Tibial nerve (tissue), 4 donors: ENCODE measurements at regions not wholly inside any gene's neighbourhood (a gene's known extent, or its start where the extent isn't known, plus 50 kb on each side); places are given as distances from the start of the nearest gene placed in this dataset.

Source experiments
- DNase-seq, 2 donors: peaks; one replicate each; pipeline ENCODE4 v3.0.0-alpha.2; 2019; ENCODE audit warnings: low spot score in 2 of 2
- H3K27ac ChIP-seq, 4 donors: fragments of 200-600 bp; sonication (generic) in 3 of 4; one replicate each; pipeline ENCODE4 v1.5.1; 2017 to 2019; ENCODE audit warnings: mild to moderate bottlenecking in 1 of 4
- H3K27me3 ChIP-seq, 2 donors: fragments of 200-600 bp; sonication (generic) in 1 of 2; one replicate each; pipeline versions ENCODE4 v1.5.1 to v1.6.0; 2017 to 2019
- H3K36me3 ChIP-seq, 3 donors: fragments of 200-600 bp; sonication (generic); one replicate each; pipeline ENCODE4 v1.5.1; 2018 to 2019
- H3K4me1 ChIP-seq, 4 donors: fragments of 200-600 bp; sonication (generic) in 3 of 4; one replicate each; pipeline ENCODE4 v1.5.1; 2017 to 2019
- H3K4me3 ChIP-seq, 4 donors: fragments of 200-600 bp; sonication (generic) in 3 of 4; one replicate each; pipeline ENCODE4 v1.5.1; 2017 to 2019; ENCODE audit warnings: mild to moderate bottlenecking in 1 of 4, moderate library complexity in 1 of 4
- H3K9me3 ChIP-seq, 4 donors: fragments of 200-600 bp; sonication (generic) in 3 of 4; one replicate each; pipeline ENCODE4 v1.5.1; 2017 to 2019
- EP300 ChIP-seq, 2 donors: sonication (generic); formaldehyde crosslinking; IDR thresholded peaks; one replicate each; pipeline ENCODE4 v1.6.1; 2017; ENCODE audit warnings: antibody characterized with exemption in 2 of 2, mild to moderate bottlenecking in 1 of 2
- POLR2A ChIP-seq, 2 donors: fragments of 450-650 bp; IDR thresholded peaks; one replicate each; pipeline ENCODE4 v1.6.1; 2017; ENCODE audit warnings: antibody characterized with exemption in 2 of 2, mild to moderate bottlenecking in 2 of 2, moderate library complexity in 2 of 2
- WGBS, 2 donors: methylation state at CpG; one replicate each; pipeline ENCODE4 v1.1.5; 2018; 5-methylcytosine and 5-hydroxymethylcytosine counted together
- TF ChIP-seq, protein P1 (sequence below), 5 experiments: fragments of 200-600 bp in 3 of 5; fragments of 450-650 bp in 2 of 5; sonication (generic) in 3 of 5; IDR thresholded peaks; one replicate each; pipeline ENCODE4 v1.5.1; 2016 to 2019; ENCODE audit warnings: antibody characterized with exemption in 5 of 5, mild to moderate bottlenecking in 3 of 5, moderate library complexity in 2 of 5

DNA sequence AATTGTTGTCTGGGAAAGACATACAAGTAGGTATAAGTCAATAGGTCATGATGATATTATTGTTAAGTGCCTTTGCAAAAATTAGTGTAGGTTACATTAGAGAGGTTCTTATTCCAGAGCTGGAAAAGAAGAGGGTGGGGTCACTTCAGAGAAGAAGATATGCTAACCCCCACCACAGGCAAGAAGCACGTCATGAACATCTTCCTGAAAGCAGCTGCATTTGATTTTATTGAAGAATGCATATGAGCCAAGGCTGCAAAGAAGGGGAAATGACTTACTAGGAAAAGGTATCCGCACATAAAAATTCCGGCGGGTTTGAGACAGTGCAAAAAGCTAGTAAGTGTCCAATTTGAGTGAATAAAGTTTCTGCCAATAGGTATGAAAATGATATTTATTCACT is 195.3 kb upstream of the CDH2 start:
- DNase-seq = no peak
- no peaks in the 10 kb centered on the region for H3K27me3 ChIP-seq
- H3K27ac ChIP-seq = no peak overlapping the region
- 66 to 79% methylated on average over 4 of the region's 4 CpGs for WGBS, 2 donors
- no peaks in the 10 kb centered on the region for H3K36me3 ChIP-seq
- no peak overlapping the region for H3K4me3 ChIP-seq
- H3K4me1 ChIP-seq = no peaks in the 10 kb centered on the region
- TF ChIP-seq POLR2A (IDR thresholded peaks at IDR 0.05) (no peak), EP300 (IDR thresholded peaks at IDR 0.05) (no peak)
- TF ChIP-seq, protein P1, sequence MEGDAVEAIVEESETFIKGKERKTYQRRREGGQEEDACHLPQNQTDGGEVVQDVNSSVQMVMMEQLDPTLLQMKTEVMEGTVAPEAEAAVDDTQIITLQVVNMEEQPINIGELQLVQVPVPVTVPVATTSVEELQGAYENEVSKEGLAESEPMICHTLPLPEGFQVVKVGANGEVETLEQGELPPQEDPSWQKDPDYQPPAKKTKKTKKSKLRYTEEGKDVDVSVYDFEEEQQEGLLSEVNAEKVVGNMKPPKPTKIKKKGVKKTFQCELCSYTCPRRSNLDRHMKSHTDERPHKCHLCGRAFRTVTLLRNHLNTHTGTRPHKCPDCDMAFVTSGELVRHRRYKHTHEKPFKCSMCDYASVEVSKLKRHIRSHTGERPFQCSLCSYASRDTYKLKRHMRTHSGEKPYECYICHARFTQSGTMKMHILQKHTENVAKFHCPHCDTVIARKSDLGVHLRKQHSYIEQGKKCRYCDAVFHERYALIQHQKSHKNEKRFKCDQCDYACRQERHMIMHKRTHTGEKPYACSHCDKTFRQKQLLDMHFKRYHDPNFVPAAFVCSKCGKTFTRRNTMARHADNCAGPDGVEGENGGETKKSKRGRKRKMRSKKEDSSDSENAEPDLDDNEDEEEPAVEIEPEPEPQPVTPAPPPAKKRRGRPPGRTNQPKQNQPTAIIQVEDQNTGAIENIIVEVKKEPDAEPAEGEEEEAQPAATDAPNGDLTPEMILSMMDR (IDR thresholded peaks at IDR 0.05) = no peak
- no peaks in the 10 kb centered on the region for H3K9me3 ChIP-seq

DNA sequence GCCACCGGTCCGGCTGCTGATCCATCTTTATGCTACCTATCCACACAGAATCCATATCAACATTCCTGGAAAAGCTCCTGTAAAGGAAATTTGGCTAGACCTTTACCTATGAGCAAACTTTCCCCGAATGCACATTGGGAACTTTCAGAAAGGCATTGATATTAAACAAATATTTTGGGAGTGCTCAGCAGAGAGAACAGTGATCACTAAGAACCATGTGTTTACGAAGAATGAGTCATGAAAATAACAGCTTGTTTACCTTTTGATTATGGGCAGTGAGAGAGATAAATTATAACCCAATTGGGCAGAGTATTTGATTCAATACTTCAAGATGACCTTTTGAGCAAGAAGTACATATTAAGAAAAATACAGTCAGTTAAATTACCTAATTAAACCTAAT is 189.7 kb upstream of the CDH2 start:
- no peak for DNase-seq
- 90 to 92% methylated on average over 4 of the region's 4 CpGs for WGBS, 2 donors
- no peaks in the 10 kb centered on the region for H3K4me1 ChIP-seq
- H3K27ac ChIP-seq = no peak overlapping the region
- no peaks in the 10 kb centered on the region for H3K9me3 ChIP-seq
- no peak overlapping the region for H3K4me3 ChIP-seq
- no peaks in the 10 kb centered on the region for H3K27me3 ChIP-seq
- TF ChIP-seq, protein P1 (IDR thresholded peaks at IDR 0.05) = no peak
- TF ChIP-seq POLR2A (IDR thresholded peaks at IDR 0.05) = no peak
- TF ChIP-seq EP300 (IDR thresholded peaks at IDR 0.05) = no peak
- no peaks in the 10 kb centered on the region for H3K36me3 ChIP-seq

DNA sequence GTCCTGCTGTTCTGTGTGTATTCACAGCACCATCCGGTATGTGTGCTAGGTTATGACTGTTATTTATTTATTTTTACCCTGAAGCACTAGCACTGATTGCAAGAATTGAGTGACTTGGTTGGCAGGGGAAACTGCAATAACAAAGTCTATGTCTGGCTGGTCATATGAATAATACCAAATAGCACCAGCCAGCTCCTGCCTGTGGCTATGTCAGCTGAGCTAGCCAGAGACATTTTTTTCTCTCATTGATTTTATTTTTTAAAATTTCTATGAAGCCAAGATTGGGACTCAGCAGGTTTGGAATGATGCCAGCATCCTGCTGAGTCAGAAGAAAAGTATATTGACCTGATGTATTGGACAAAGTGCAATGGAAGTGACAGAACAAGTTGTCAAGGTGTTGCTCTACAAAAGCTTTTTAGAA is 188.5 kb upstream of the CDH2 start:
- no peak for DNase-seq
- Histone ChIP-seq H3K4me3 (no peak overlapping the region), H3K27ac (no peak overlapping the region), H3K27me3 (no peaks in the 10 kb centered on the region), H3K9me3 (no peaks in the 10 kb centered on the region), H3K36me3 (no peaks in the 10 kb centered on the region), H3K4me1 (no peaks in the 10 kb centered on the region)
- TF ChIP-seq, protein P1 (IDR thresholded peaks at IDR 0.05) = no peak
- TF ChIP-seq EP300 (IDR thresholded peaks at IDR 0.05) = no peak
- TF ChIP-seq POLR2A (IDR thresholded peaks at IDR 0.05) = no peak
- 70 to 93% methylated on average over 1 of the region's 1 CpG for WGBS, 2 donors

DNA sequence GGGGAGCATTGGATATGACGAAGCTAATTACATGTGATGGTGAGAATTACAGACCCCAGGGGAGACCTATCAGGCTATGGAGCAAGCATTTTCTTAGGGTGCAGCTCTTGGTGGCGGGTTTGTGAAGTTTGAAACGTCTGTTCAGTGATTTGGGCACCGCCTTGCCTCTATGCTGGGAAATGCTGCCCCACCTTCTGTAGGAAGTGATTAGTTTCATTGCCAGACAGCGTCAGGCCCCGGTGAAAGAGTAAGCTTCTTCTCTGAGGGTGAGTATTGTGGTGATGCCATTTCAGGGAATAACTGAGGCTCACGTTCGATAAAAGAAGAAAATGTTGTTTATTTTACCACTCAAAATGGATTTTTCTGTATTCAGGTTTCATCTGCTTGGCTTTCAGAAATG is 186.2 kb upstream of the CDH2 start:
- no peaks in the 10 kb centered on the region for H3K27me3 ChIP-seq
- no peaks in the 10 kb centered on the region for H3K9me3 ChIP-seq
- no peak overlapping the region for H3K4me3 ChIP-seq
- H3K36me3 ChIP-seq = no peaks in the 10 kb centered on the region
- no peak for DNase-seq
- no peaks in the 10 kb centered on the region for H3K4me1 ChIP-seq
- WGBS, 2 donors = 86 to 87% methylated on average over 8 of the region's 8 CpGs
- no peak overlapping the region for H3K27ac ChIP-seq
- TF ChIP-seq EP300 (IDR thresholded peaks at IDR 0.05) (no peak), POLR2A (IDR thresholded peaks at IDR 0.05) (no peak)
- TF ChIP-seq, protein P1 (IDR thresholded peaks at IDR 0.05) = no peak

DNA sequence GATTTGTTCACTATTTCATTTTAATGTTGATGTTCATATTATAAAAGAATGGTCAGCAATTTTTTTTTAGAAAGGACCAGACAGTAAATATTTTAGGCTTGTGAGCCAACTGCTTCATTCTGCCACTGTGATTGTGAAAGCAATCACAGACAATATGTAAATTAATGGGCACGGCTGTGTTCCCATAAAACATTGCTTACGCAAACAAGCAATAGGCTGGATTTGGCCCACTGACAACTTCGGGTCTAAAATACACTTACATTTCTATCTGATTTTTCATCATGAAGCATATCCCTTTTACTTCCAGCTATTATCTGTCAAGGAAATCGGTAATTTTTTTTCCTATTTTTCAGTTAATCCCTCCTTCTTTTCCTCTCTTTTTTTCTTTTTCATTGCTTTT is 182.2 kb upstream of the CDH2 start:
- DNase-seq = no peak
- no peaks in the 10 kb centered on the region for H3K4me1 ChIP-seq
- no peaks in the 10 kb centered on the region for H3K36me3 ChIP-seq
- no peak overlapping the region for H3K27ac ChIP-seq
- no peaks in the 10 kb centered on the region for H3K9me3 ChIP-seq
- no peak for TF ChIP-seq POLR2A (IDR thresholded peaks at IDR 0.05)
- no peak for TF ChIP-seq EP300 (IDR thresholded peaks at IDR 0.05)
- TF ChIP-seq, protein P1 (IDR thresholded peaks at IDR 0.05) = no peak
- no peaks in the 10 kb centered on the region for H3K27me3 ChIP-seq
- 76% methylated on average over 4 of the region's 4 CpGs for WGBS, 2 donors
- H3K4me3 ChIP-seq = no peak overlapping the region
